ENCODE measurements at regions not wholly inside any gene's neighbourhood (a gene's known extent, or its start where the extent isn't known, plus 50 kb on each side); places are given as distances from the start of the nearest gene placed in this dataset.

GRCh38 chr6:40106840-40107239 is 172.6 kb upstream of the MOCS1 start:
- no peak for TF ChIP-seq RAD21 (conservative IDR thresholded peaks at IDR 0.05)
- TF ChIP-seq REST (IDR thresholded peaks at IDR 0.05; ENCODE audit: borderline replicate concordance) = no peak
- TF ChIP-seq TAF1 (IDR thresholded peaks at IDR 0.05; ENCODE audit: low read depth) = no peak
- no peak for TF ChIP-seq EP300 (conservative IDR thresholded peaks at IDR 0.05; ENCODE audit: poor library complexity, severe bottlenecking)
- TF ChIP-seq SMC3 (conservative IDR thresholded peaks at IDR 0.05; ENCODE audit: poor library complexity) = no peak
- no peak for TF ChIP-seq POLR2AphosphoS5 (IDR thresholded peaks at IDR 0.05)
- no peak for TF ChIP-seq EZH2 (IDR thresholded peaks at IDR 0.05; ENCODE audit: borderline replicate concordance, insufficient read depth, low read length, poor library complexity, severe bottlenecking)
- TF ChIP-seq MXI1 (conservative IDR thresholded peaks at IDR 0.05; ENCODE audit: poor library complexity, severe bottlenecking) = no peak
- no peak for TF ChIP-seq CTCF (IDR thresholded peaks at IDR 0.05; ENCODE audit: poor library complexity, severe bottlenecking)
- Histone ChIP-seq H3K4me2 (ENCODE audit: low read length) (no peak overlapping the region), H3K9me3 (ENCODE audit: low read length) (peaks cover 6% of the 10 kb centered on the region), H3K27ac (ENCODE audit: low read length) (no peak overlapping the region), H3K79me2 (replicated peaks; ENCODE audit: insufficient read depth, low read length) (no peaks in the 10 kb centered on the region), H3K9me2 (ENCODE audit: insufficient read depth, low read length) (no peaks in the 10 kb centered on the region), H3K4me3 (ENCODE audit: low read length) (no peak overlapping the region), H2AFZ (ENCODE audit: low read depth, low read length) (no peak overlapping the region), H3K9ac (ENCODE audit: low read length) (no peak overlapping the region), H3K36me3 (ENCODE audit: insufficient read depth, low read length) (no peaks in the 10 kb centered on the region), H3F3A (ENCODE audit: insufficient read depth, low read length, poor library complexity, severe bottlenecking) (no peaks in the 10 kb centered on the region), H3K27me3 (ENCODE audit: insufficient read depth, low read depth, low read length) (no peaks in the 10 kb centered on the region), H4K20me1 (ENCODE audit: insufficient read depth) (no peaks in the 10 kb centered on the region)

- Histone ChIP-seq H4K20me1 (ENCODE audit: insufficient read depth) (no peaks in the 10 kb centered on the region), H2AFZ (ENCODE audit: low read depth, low read length) (no peak overlapping the region), H3K9ac (ENCODE audit: low read length) (no peak overlapping the region), H3K36me3 (ENCODE audit: insufficient read depth, low read length) (no peaks in the 10 kb centered on the region), H3K4me3 (ENCODE audit: low read length) (no peak overlapping the region), H3K27ac (ENCODE audit: low read length) (no peak overlapping the region), H3K27me3 (ENCODE audit: insufficient read depth, low read depth, low read length) (no peaks in the 10 kb centered on the region), H3K79me2 (replicated peaks; ENCODE audit: insufficient read depth, low read length) (no peaks in the 10 kb centered on the region), H3K4me2 (ENCODE audit: low read length) (no peak overlapping the region), H3K9me3 (ENCODE audit: low read length) (no peaks in the 10 kb centered on the region), H3K9me2 (ENCODE audit: insufficient read depth, low read length) (no peaks in the 10 kb centered on the region), H3F3A (ENCODE audit: insufficient read depth, low read length, poor library complexity, severe bottlenecking) (no peaks in the 10 kb centered on the region)
- TF ChIP-seq TAF1 (IDR thresholded peaks at IDR 0.05; ENCODE audit: low read depth) (no peak), POLR2AphosphoS5 (IDR thresholded peaks at IDR 0.05) (no peak), EZH2 (IDR thresholded peaks at IDR 0.05; ENCODE audit: borderline replicate concordance, insufficient read depth, low read length, poor library complexity, severe bottlenecking) (no peak)
These were observed 164.5 kb upstream of the MOCS1 start for GRCh38 chr6:40098774-40099173.

GRCh38 chr6:40097590-40097989 is 163.3 kb upstream of the MOCS1 start:
- Histone ChIP-seq H3K9me3 (ENCODE audit: low read length) (no peaks in the 10 kb centered on the region), H2AFZ (ENCODE audit: low read depth, low read length) (no peak overlapping the region), H3K27me3 (ENCODE audit: insufficient read depth, low read depth, low read length) (no peaks in the 10 kb centered on the region), H3K27ac (ENCODE audit: low read length) (no peak overlapping the region), H3F3A (ENCODE audit: insufficient read depth, low read length, poor library complexity, severe bottlenecking) (no peaks in the 10 kb centered on the region), H3K79me2 (replicated peaks; ENCODE audit: insufficient read depth, low read length) (no peaks in the 10 kb centered on the region), H3K4me3 (ENCODE audit: low read length) (no peak overlapping the region), H3K9ac (ENCODE audit: low read length) (no peak overlapping the region), H3K4me2 (ENCODE audit: low read length) (no peak overlapping the region), H3K36me3 (ENCODE audit: insufficient read depth, low read length) (no peaks in the 10 kb centered on the region), H3K9me2 (ENCODE audit: insufficient read depth, low read length) (no peaks in the 10 kb centered on the region), H4K20me1 (ENCODE audit: insufficient read depth) (no peaks in the 10 kb centered on the region)
- TF ChIP-seq SMC3 (conservative IDR thresholded peaks at IDR 0.05; ENCODE audit: poor library complexity) (no peak), MXI1 (conservative IDR thresholded peaks at IDR 0.05; ENCODE audit: poor library complexity, severe bottlenecking) (no peak), CTCF (IDR thresholded peaks at IDR 0.05; ENCODE audit: poor library complexity, severe bottlenecking) (no peak), RAD21 (conservative IDR thresholded peaks at IDR 0.05) (no peak), EZH2 (IDR thresholded peaks at IDR 0.05; ENCODE audit: borderline replicate concordance, insufficient read depth, low read length, poor library complexity, severe bottlenecking) (no peak), TAF1 (IDR thresholded peaks at IDR 0.05; ENCODE audit: low read depth) (no peak)

All from neural cell (in vitro differentiated cells).